Thoracic aorta (tissue), 2 donors: ENCODE measurements at regions not wholly inside any gene's neighbourhood (a gene's known extent, or its start where the extent isn't known, plus 50 kb on each side); places are given as distances from the start of the nearest gene placed in this dataset.

Experiments used
- ATAC-seq: fragments of 150-250 bp; one replicate; pipeline ENCODE4 v1.8.0; 2017; ENCODE audit warnings: low read depth; ENCODE audit not compliant: insufficient number of reproducible peaks, low FRiP score
- DNase-seq: peaks from one replicate; pipeline ENCODE4 v3.0.0-alpha.2; 2020; ENCODE audit warnings: low spot score
- H3K27ac ChIP-seq, 2 donors: fragments of 200-600 bp; sonication (generic); 1 replicate in 1 of 2; 2 replicates in 1 of 2; pipeline ENCODE4 v1.5.1; 2016; ENCODE audit warnings: mild to moderate bottlenecking in 2 of 2, moderate library complexity in 2 of 2
- H3K27me3 ChIP-seq: fragments of 200-600 bp; sonication (generic); replicated peaks from 2 replicates; pipeline ENCODE4 v1.6.0; 2016; ENCODE audit warnings: mild to moderate bottlenecking; ENCODE audit not compliant: insufficient read depth
- H3K36me3 ChIP-seq: fragments of 200-600 bp; sonication (generic); one replicate; pipeline ENCODE4 v1.5.1; 2016
- H3K4me1 ChIP-seq, 2 donors: fragments of 200-600 bp; sonication (generic); 1 replicate in 1 of 2; 2 replicates in 1 of 2; pipeline versions ENCODE4 v1.5.1 to v1.6.0; 2016; ENCODE audit warnings: low read depth in 2 of 2, mild to moderate bottlenecking in 1 of 2; ENCODE audit not compliant: control insufficient read depth in 1 of 2
- H3K4me3 ChIP-seq: fragments of 200-600 bp; sonication (generic); 2 replicates; pipeline ENCODE4 v1.5.1; 2016; ENCODE audit warnings: mild to moderate bottlenecking
- H3K9me3 ChIP-seq: fragments of 200-600 bp; sonication (generic); 2 replicates; pipeline ENCODE4 v1.5.1; 2016
- CTCF ChIP-seq: fragments of 200-600 bp; sonication (generic); IDR thresholded peaks from one replicate; pipeline ENCODE4 v1.5.1; 2019; ENCODE audit warnings: antibody characterized with exemption

DNA sequence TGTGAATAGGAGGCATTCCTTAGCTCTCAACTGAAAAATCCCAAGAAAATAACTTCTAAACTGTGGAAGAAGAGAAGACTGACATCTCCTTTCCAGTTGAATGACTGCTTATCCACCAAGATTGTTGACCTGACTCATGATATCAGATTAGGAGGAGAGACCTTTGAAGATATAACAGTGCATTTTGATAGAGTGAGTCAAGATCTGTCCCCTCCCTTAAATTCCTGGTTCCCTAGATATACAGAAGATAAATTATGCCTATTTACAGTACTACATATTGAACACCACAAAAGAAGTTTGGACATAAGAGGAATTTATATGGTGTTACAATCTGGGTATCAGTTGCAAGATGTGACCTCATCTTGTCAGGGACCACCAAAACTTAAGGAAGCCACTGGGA lies 285.3 kb upstream of the ZSWIM2 start:
- no peaks in the 10 kb centered on the region for H3K36me3 ChIP-seq
- no peak for ATAC-seq
- TF ChIP-seq CTCF = no peak

GRCh38 chr2:187129868-187130267 lies 280.9 kb upstream of the ZSWIM2 start:
- Histone ChIP-seq H3K4me1 (peaks cover 0 to 4% of the 10 kb centered on the region in 2 donors), H3K36me3 (no peaks in the 10 kb centered on the region), H3K27ac (no peak overlapping the region), H3K27me3 (no peaks in the 10 kb centered on the region), H3K9me3 (no peaks in the 10 kb centered on the region), H3K4me3 (no peak overlapping the region)
- TF ChIP-seq CTCF = no peak
- ATAC-seq = no peak
- DNase-seq = no peak

More for the DNA sequence above, 285.3 kb upstream of the ZSWIM2 start:
- H3K27me3 ChIP-seq = no peaks in the 10 kb centered on the region
- DNase-seq = no peak
- no peaks in the 10 kb centered on the region for H3K4me1 ChIP-seq
- H3K9me3 ChIP-seq = no peaks in the 10 kb centered on the region
- no peak overlapping the region for H3K27ac ChIP-seq
- no peak overlapping the region for H3K4me3 ChIP-seq

GRCh38 chr2:187129306-187129705 lies 280.3 kb upstream of the ZSWIM2 start:
- TF ChIP-seq CTCF = no peak
- H3K9me3 ChIP-seq = no peaks in the 10 kb centered on the region
- DNase-seq (no peak), ATAC-seq (no peak)
- H3K4me1 ChIP-seq = peaks cover 0 to 4% of the 10 kb centered on the region in 2 donors
- no peak overlapping the region for H3K4me3 ChIP-seq
- H3K36me3 ChIP-seq = no peaks in the 10 kb centered on the region
- H3K27ac ChIP-seq = no peak overlapping the region
- H3K27me3 ChIP-seq = no peaks in the 10 kb centered on the region

GRCh38 chr2:187126247-187127005 lies 277.5 kb upstream of the ZSWIM2 start:
- DNase-seq (no peak), ATAC-seq (no peak)
- Histone ChIP-seq H3K36me3 (no peaks in the 10 kb centered on the region), H3K9me3 (no peaks in the 10 kb centered on the region), H3K27me3 (no peaks in the 10 kb centered on the region), H3K27ac (no peak overlapping the region), H3K4me3 (no peak overlapping the region), H3K4me1 (peaks cover 0 to 4% of the 10 kb centered on the region in 2 donors)
- no peak for TF ChIP-seq CTCF

GRCh38 chr2:187125318-187125717 lies 276.3 kb upstream of the ZSWIM2 start:
- Histone ChIP-seq H3K9me3 (no peaks in the 10 kb centered on the region), H3K27me3 (no peaks in the 10 kb centered on the region), H3K4me1 (peaks cover 0 to 4% of the 10 kb centered on the region in 2 donors), H3K36me3 (no peaks in the 10 kb centered on the region), H3K27ac (no peak overlapping the region), H3K4me3 (no peak overlapping the region)
- no peak for DNase-seq
- no peak for TF ChIP-seq CTCF
- no peak for ATAC-seq
